Stimulated activated naive CD8-positive, alpha-beta T cell treated with anti-CD3 and anti-CD28 coated beads, Interleukin-15, Interleukin-2, amounts not matched to agents 100 U/mL and 50 U/mL, for 24 hours (primary cell): ENCODE measurements at regions not wholly inside any gene's neighbourhood (a gene's known extent, or its start where the extent isn't known, plus 50 kb on each side); places are given as distances from the start of the nearest gene placed in this dataset.
"Not testable (repeated sequence)": the region's sequence is repeated elsewhere in the genome, so short reads cannot be mapped to it uniquely, and the experiment has no call there.

Source experiments
- ATAC-seq: fragments of 150-1000 bp; cut with Tn5 transposase; one replicate; pipeline ENCODE4 v1.10.0; 2021
- DNase-seq: peaks from one replicate; pipeline ENCODE4 v3.0.0; 2021

GRCh38 chrX:137195991-137196390, 162.2 kb upstream of the GPR101 start:
- ATAC-seq (no peak), DNase-seq (no peak)

- ATAC-seq = no peak
Observed at GRCh38 chrX:137195296-137195695, 161.5 kb upstream of the GPR101 start.

GRCh38 chrX:137194164-137194563, 160.4 kb upstream of the GPR101 start:
- ATAC-seq = no peak
- peak; percentile 6 for DNase-seq

More at GRCh38 chrX:137195296-137195695, 161.5 kb upstream of the GPR101 start:
- DNase-seq = no peak

GRCh38 chrX:137187540-137187939, 153.7 kb upstream of the GPR101 start:
- ATAC-seq = no peak
- DNase-seq = no peak

GRCh38 chrX:137178392-137178791, 144.6 kb upstream of the GPR101 start:
- ATAC-seq (no peak), DNase-seq (no peak)

GRCh38 chrX:137172317-137172948, 138.6 kb upstream of the GPR101 start:
- DNase-seq (no peak), ATAC-seq (no peak)

- ATAC-seq (no peak), DNase-seq (no peak)
Observed at GRCh38 chrX:137171626-137172025, 137.8 kb upstream of the GPR101 start.

GRCh38 chrX:137166591-137166990, 132.8 kb upstream of the GPR101 start:
- DNase-seq (peak; percentile 8), ATAC-seq (no peak)

- DNase-seq (no peak), ATAC-seq (no peak)
Observed at GRCh38 chrX:137164329-137164728, 130.5 kb upstream of the GPR101 start.

GRCh38 chrX:137151403-137151802, 117.6 kb upstream of the GPR101 start:
- DNase-seq (no peak), ATAC-seq (no peak)

GRCh38 chrX:137143864-137144263, 110.1 kb upstream of the GPR101 start:
- DNase-seq = no peak
- no peak for ATAC-seq

GRCh38 chrX:137122651-137123050, 88.9 kb upstream of the GPR101 start:
- not testable (repeated sequence) for DNase-seq, ATAC-seq

GRCh38 chrX:137119049-137119448, 85.3 kb upstream of the GPR101 start:
- no peak for DNase-seq
- no peak for ATAC-seq

- DNase-seq (no peak), ATAC-seq (no peak)
Observed at GRCh38 chrX:137118536-137118935, 84.7 kb upstream of the GPR101 start.

GRCh38 chrX:137118136-137118535, 84.3 kb upstream of the GPR101 start:
- no peak for ATAC-seq

GRCh38 chrX:137107877-137108276, 74.1 kb upstream of the GPR101 start:
- ATAC-seq, DNase-seq: not testable (repeated sequence)

More at GRCh38 chrX:137118136-137118535, 84.3 kb upstream of the GPR101 start:
- no peak for DNase-seq

- DNase-seq (no peak), ATAC-seq (no peak)
Observed at GRCh38 chrX:137101273-137101990, 67.6 kb upstream of the GPR101 start.
